A549 (cell line): ENCODE measurements at regions not wholly inside any gene's neighbourhood (a gene's known extent, or its start where the extent isn't known, plus 50 kb on each side); places are given as distances from the start of the nearest gene placed in this dataset.

Source experiments
- ATAC-seq, 2 experiments: fragments of 200-7000 bp in 1 of 2; fragments of >200 bp in 1 of 2; cut with Nextera tagmentation in 1 of 2; cut with Tn5 transposase in 1 of 2; 3 replicates each; pipeline versions ENCODE4 v1.8.0 to v1.9.1; 2018 to 2020; ENCODE audit warnings: mild to moderate bottlenecking in 1 of 2, moderate library complexity in 1 of 2
- CTCF ChIA-PET: fragments of 300-600 bp; sonication (Branson Sonifier 250); formaldehyde crosslinking; extraction: SDS; loops from one replicate; lab custom pipeline; 2021; ENCODE audit warnings: antibody characterized with exemption, inconsistent platforms; lab: Yijun Ruan, JAX
- POLR2A ChIA-PET: fragments of 350-600 bp; formaldehyde crosslinking; extraction: SDS; loops from one replicate; lab custom pipeline; 2021; ENCODE audit warnings: antibody characterized with exemption, inconsistent platforms; lab: Yijun Ruan, JAX
- DNase-seq, 2 experiments: peaks; one replicate each; pipeline versions ENCODE4 v3.0.0 to v3.0.0-alpha.2; 2011 to 2016; ENCODE audit warnings: low read depth in 1 of 2, low spot score in 1 of 2
- FAIRE-seq: peaks from 2 replicates; lab custom pipeline; 2011; peaks lifted over from hg19 to GRCh38; lab: Jason Lieb, UNC
- H3K27ac ChIP-seq, 2 experiments: fragments of >200 bp; sonication (Bioruptor Twin); formaldehyde crosslinking; 3 replicates each; pipeline ENCODE4 v1.5.1; 2016 to 2017
- H3K4me1 ChIP-seq: fragments of >200 bp; sonication (Bioruptor Twin); formaldehyde crosslinking; 3 replicates; pipeline ENCODE4 v1.6.1; 2016
- H3K4me2 ChIP-seq: fragments of >200 bp; sonication (Bioruptor Twin); formaldehyde crosslinking; 3 replicates; pipeline ENCODE4 v1.6.1; 2016
- H3K4me3 ChIP-seq: fragments of >200 bp; sonication (Bioruptor Twin); formaldehyde crosslinking; 3 replicates; pipeline ENCODE4 v1.5.1; 2016
- H3K9me3 ChIP-seq: fragments of >200 bp; sonication (Bioruptor Twin); formaldehyde crosslinking; 3 replicates; pipeline ENCODE4 v1.6.1; 2016
- BHLHE40 ChIP-seq: IDR thresholded peaks from 2 replicates; pipeline ENCODE4 v1.6.1; 2012; ENCODE audit warnings: low read depth, low read length, inconsistent platforms
- CHD4 ChIP-seq: fragments of 200-600 bp; sonication (generic); IDR thresholded peaks from 2 replicates; pipeline ENCODE4 v1.6.1; 2016; ENCODE audit warnings: antibody characterized with exemption, mild to moderate bottlenecking, borderline replicate concordance
- EHF ChIP-seq: fragments of 250-450 bp; sonication (Bioruptor Pico); IDR thresholded peaks from 2 replicates; pipeline ENCODE4 v1.5.0; 2020; ENCODE audit warnings: mild to moderate bottlenecking
- EHMT2 ChIP-seq: fragments of 200-600 bp; sonication (generic); IDR thresholded peaks from 2 replicates; pipeline ENCODE4 v1.6.1; 2016; ENCODE audit warnings: antibody characterized with exemption, low read depth, mild to moderate bottlenecking, moderate library complexity
- EP300 ChIP-seq, 2 experiments: fragments of >200 bp; sonication (Bioruptor Twin); formaldehyde crosslinking; IDR thresholded peaks; 2 replicates in 1 of 2; 3 replicates in 1 of 2; pipeline ENCODE4 v1.6.1; 2016 to 2017
- ESRRA ChIP-seq: fragments of 150-350 bp; IDR thresholded peaks from 2 replicates; pipeline ENCODE4 v1.6.1; 2014; ENCODE audit warnings: mild to moderate bottlenecking, low read length, borderline replicate concordance
- FOSB ChIP-seq: fragments of 250-450 bp; sonication (Bioruptor Pico); IDR thresholded peaks from 2 replicates; pipeline ENCODE4 v1.5.0; 2020; ENCODE audit warnings: mild to moderate bottlenecking, moderate library complexity
- GATA3 ChIP-seq: IDR thresholded peaks from 2 replicates; pipeline ENCODE4 v1.6.1; 2012; ENCODE audit warnings: borderline replicate concordance
- HEYL ChIP-seq: fragments of 250-450 bp; sonication (Bioruptor Pico); IDR thresholded peaks from 2 replicates; pipeline ENCODE4 v1.8.0; 2021; ENCODE audit warnings: mild to moderate bottlenecking, moderate library complexity
- HOXA7 ChIP-seq: fragments of 250-450 bp; sonication (Bioruptor Pico); IDR thresholded peaks from 2 replicates; pipeline ENCODE4 v1.5.0; 2020; ENCODE audit warnings: mild to moderate bottlenecking, moderate library complexity
- HOXB13 ChIP-seq: fragments of 250-450 bp; sonication (Bioruptor Pico); IDR thresholded peaks from 2 replicates; pipeline ENCODE4 v1.5.0; 2020; ENCODE audit warnings: low read depth, mild to moderate bottlenecking, moderate library complexity
- JUNB ChIP-seq: fragments of >200 bp; sonication (Bioruptor Twin); formaldehyde crosslinking; IDR thresholded peaks from 2 replicates; pipeline ENCODE4 v1.6.1; 2016
- KDM1A ChIP-seq: fragments of 200-600 bp; sonication (generic); IDR thresholded peaks from 2 replicates; pipeline ENCODE4 v1.6.1; 2016; ENCODE audit warnings: low read depth, mild to moderate bottlenecking
- KDM5A ChIP-seq: fragments of 200-600 bp; sonication (generic); IDR thresholded peaks from 2 replicates; pipeline ENCODE4 v1.6.1; 2016; ENCODE audit warnings: antibody characterized with exemption, mild to moderate bottlenecking
- MYC ChIP-seq: IDR thresholded peaks from 2 replicates; pipeline ENCODE4 v1.6.1; 2012; ENCODE audit warnings: mild to moderate bottlenecking, inconsistent platforms, low read length, improper control_type of control experiment, borderline replicate concordance
- NFE2L2 ChIP-seq: fragments of 150-350 bp; conservative IDR thresholded peaks from 2 replicates; pipeline ENCODE4 v1.6.1; 2014; ENCODE audit warnings: low read length
- NR3C1 ChIP-seq: fragments of >200 bp; sonication (Bioruptor Twin); formaldehyde crosslinking; IDR thresholded peaks from 3 replicates; pipeline ENCODE4 v1.6.1; 2017
- PHF8 ChIP-seq: fragments of 200-600 bp; sonication (generic); IDR thresholded peaks from 2 replicates; pipeline ENCODE4 v1.6.1; 2016; ENCODE audit warnings: low read depth, mild to moderate bottlenecking, antibody characterized with exemption, moderate library complexity, borderline replicate concordance
- POLR2A ChIP-seq: IDR thresholded peaks from 2 replicates; pipeline ENCODE4 v1.6.1; 2012; ENCODE audit warnings: mild to moderate bottlenecking, low read length
- RAD21 ChIP-seq, 2 experiments: fragments of >200 bp in 1 of 2; sonication (Bioruptor Twin) in 1 of 2; formaldehyde crosslinking in 1 of 2; IDR thresholded peaks in 1 of 2; conservative IDR thresholded peaks in 1 of 2; 2 replicates in 1 of 2; 3 replicates in 1 of 2; pipeline ENCODE4 v1.6.1; 2012 to 2018; ENCODE audit warnings: inconsistent platforms in 1 of 2
- RCOR1 ChIP-seq: fragments of 150-350 bp; IDR thresholded peaks from 2 replicates; pipeline ENCODE4 v1.6.1; 2014; ENCODE audit warnings: antibody characterized with exemption, low read length, low read depth
- RFX5 ChIP-seq: fragments of 450-650 bp; IDR thresholded peaks from 2 replicates; pipeline ENCODE4 v1.7.1; 2014; ENCODE audit warnings: antibody characterized with exemption, mild to moderate bottlenecking, moderate library complexity
- SMC3 ChIP-seq: fragments of >200 bp; sonication (Bioruptor Twin); formaldehyde crosslinking; IDR thresholded peaks from 3 replicates; pipeline ENCODE4 v1.6.1; 2018; ENCODE audit warnings: inconsistent platforms
- SREBF2 ChIP-seq: fragments of 450-650 bp; IDR thresholded peaks from 2 replicates; pipeline ENCODE4 v1.6.1; 2014; ENCODE audit warnings: mild to moderate bottlenecking, moderate library complexity
- TP53 ChIP-seq: fragments of 250-450 bp; sonication (Bioruptor Pico); IDR thresholded peaks from 2 replicates; pipeline ENCODE4 v1.5.0; 2021; ENCODE audit warnings: mild to moderate bottlenecking, moderate library complexity
- ZC3H11A ChIP-seq: fragments of 450-650 bp; IDR thresholded peaks from 2 replicates; pipeline ENCODE4 v1.6.1; 2014; ENCODE audit warnings: antibody characterized with exemption, mild to moderate bottlenecking
- ZFP36 ChIP-seq: fragments of 450-650 bp; IDR thresholded peaks from 2 replicates; pipeline ENCODE4 v1.6.1; 2014; ENCODE audit warnings: borderline replicate concordance; ENCODE audit not compliant: partially characterized antibody
- ZNF302 ChIP-seq: fragments of 250-450 bp; sonication (Bioruptor Pico); IDR thresholded peaks from 2 replicates; pipeline ENCODE4 v1.9.0; 2021; ENCODE audit warnings: inconsistent platforms, mild to moderate bottlenecking, moderate library complexity
- WGBS: methylation state at CpG from one replicate; pipeline ENCODE4 v1.1.6; 2017; ENCODE audit errors: missing lambda C conversion rate; 5-methylcytosine and 5-hydroxymethylcytosine counted together
- TF ChIP-seq, protein P1 (sequence below): fragments of 450-650 bp; IDR thresholded peaks from 2 replicates; pipeline ENCODE4 v1.6.1; 2014; ENCODE audit warnings: antibody characterized with exemption
- TF ChIP-seq, protein P2 (sequence below): fragments of >200 bp; sonication (Bioruptor Twin); formaldehyde crosslinking; IDR thresholded peaks from 2 replicates; pipeline ENCODE4 v1.6.1; 2016

DNA sequence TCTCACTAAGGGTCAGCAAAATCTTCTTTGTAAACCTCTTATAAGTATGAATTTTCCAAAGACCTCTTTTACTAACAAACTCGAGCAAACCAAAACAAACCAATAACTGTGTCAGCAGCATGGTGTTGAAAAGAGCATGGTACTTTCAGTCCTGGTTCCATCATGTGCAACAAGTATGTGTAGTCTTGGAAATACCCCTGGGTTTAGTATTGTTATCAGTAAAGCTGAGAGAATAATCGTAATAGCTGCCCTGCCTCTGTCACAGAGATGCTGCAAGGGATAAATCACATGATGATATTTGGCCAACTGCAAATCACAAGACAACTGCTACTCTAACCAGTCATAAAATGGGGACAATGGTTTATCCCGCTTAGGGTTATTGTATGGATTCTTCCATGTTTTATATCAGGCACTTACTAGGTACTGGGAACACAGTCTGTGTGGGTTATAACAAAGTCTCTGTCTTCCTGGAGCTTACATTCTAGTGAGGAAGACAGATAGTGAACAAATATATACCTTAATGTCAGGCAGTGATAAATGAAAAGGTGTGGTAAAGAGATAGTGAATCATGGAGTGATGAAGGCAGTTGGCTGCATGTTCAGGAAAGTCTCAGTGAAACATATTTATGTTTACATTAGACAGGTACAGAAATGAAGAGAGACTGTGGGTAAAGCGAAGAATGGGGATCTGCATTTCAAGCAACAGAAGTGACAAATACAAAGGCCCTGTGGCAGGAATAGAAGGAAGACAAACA, 60.5 kb upstream of the C10orf90 start:
- FAIRE-seq, result no peak
- Histone ChIP-seq H3K4me1 (no peaks in the 10 kb centered on the region), H3K4me2 (no peak overlapping the region), H3K4me3 (no peak overlapping the region), H3K27ac (no peak overlapping the region), H3K9me3 (no peaks in the 10 kb centered on the region; the same call in 2 of the 3 replicates)
- TF ChIP-seq ZFP36 (no peak), HOXB13 (CRISPR knock-in tag) (no peak), MYC (no peak), RFX5 (no peak), TP53 (CRISPR knock-in tag) (no peak), EHMT2 (no peak), ESRRA (no peak)
- no peak for ATAC-seq
- ChIA-PET POLR2A (no interaction called here), CTCF (interaction anchor here (7.2 kb wide), 1 partner anchor 18 kb away, joined by 33 read pairs; no protein-coding TSS in a partner anchor)
- 41% methylated on average over 4 of the region's 4 CpGs for WGBS
- no peak for DNase-seq

- TF ChIP-seq KDM1A (no peak), CHD4 (no peak), RCOR1 (no peak), HOXA7 (no peak), SREBF2 (no peak), ZC3H11A (no peak), KDM5A (no peak), BHLHE40 (no peak), GATA3 (no peak), SMC3 (no peak), HEYL (CRISPR knock-in tag) (no peak), ZNF302 (CRISPR knock-in tag) (no peak), FOSB (no peak)
- TF ChIP-seq, all 56 proteins: peak for 0
- DNase-seq, result no peak
- Histone ChIP-seq H3K27ac (no peak overlapping the region), H3K9me3 (no peaks in the 10 kb centered on the region; the same call in 2 of the 3 replicates), H3K4me3 (no peak overlapping the region), H3K4me2 (no peak overlapping the region), H3K4me1 (no peaks in the 10 kb centered on the region)
- FAIRE-seq, result no peak
- ChIA-PET POLR2A (no interaction called here), CTCF (interaction anchor here (7.2 kb wide), 1 partner anchor 17 kb away, joined by 33 read pairs; no protein-coding TSS in a partner anchor)
- ATAC-seq, result no peak
Measured at GRCh38 chr10:126731610-126731990, 61.1 kb upstream of the C10orf90 start.

DNA sequence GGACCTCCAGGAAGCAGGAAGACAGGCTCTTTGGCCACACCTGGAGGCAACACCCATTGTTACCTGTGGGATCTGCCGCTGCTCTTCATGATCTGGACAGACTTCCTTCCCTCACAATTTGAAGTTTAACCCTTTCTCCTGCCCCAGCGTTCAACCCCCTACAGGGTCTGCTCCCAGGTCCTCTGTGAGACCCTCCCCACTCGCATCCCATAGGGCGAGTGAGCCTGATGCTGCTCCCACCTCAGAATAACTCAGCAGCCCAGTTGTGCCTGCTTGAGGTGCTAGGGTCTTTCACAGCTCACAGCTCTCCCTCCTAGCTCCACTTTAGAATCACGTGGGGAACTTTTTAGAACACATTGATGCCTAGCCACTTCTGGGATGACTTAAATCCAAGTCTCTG, 61.8 kb upstream of the C10orf90 start:
- 4% methylated on average over 5 of the region's 5 CpGs for WGBS
- no peaks in the 10 kb centered on the region for H3K4me1 ChIP-seq
- POLR2A ChIA-PET, result no interaction called here
- no peak for DNase-seq
- H3K9me3 ChIP-seq, result no peaks in the 10 kb centered on the region; the same call in 2 of the 3 replicates
- no peak for ATAC-seq
- TF ChIP-seq KDM5A, result no peak
- CTCF ChIA-PET, result interaction anchor here (1.7 to 7.2 kb wide), 2 partner anchors 17 to 29 kb away, joined by 4 to 33 read pairs; no protein-coding TSS in a partner anchor
- FAIRE-seq, result no peak
- H3K4me3 ChIP-seq, result no peak overlapping the region
- no peak overlapping the region for H3K4me2 ChIP-seq
- no peak overlapping the region for H3K27ac ChIP-seq

DNA sequence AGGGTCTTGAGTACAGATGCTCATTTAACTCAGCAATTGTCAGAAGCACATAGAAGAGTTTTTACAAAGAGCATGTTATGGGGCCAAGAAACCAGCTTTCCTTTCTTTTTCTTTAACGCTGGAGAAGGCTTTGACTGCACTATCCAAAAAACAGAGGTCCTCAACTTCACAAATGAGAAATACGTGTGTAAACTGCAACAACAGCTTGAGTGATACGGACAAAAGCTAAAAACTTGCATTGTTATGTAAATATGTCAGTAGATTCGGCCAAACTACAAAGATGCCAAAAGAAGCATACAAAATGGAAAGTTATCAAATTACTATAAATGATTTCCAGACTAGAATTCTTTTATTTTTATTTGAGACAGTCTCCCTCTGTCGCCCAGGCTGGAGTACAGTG, 62.4 kb upstream of the C10orf90 start:
- Histone ChIP-seq H3K9me3 (no peaks in the 10 kb centered on the region), H3K4me1 (no peaks in the 10 kb centered on the region), H3K4me2 (no peak overlapping the region), H3K27ac (no peak overlapping the region), H3K4me3 (no peak overlapping the region)
- POLR2A ChIA-PET, result no interaction called here
- TF ChIP-seq, protein P1, sequence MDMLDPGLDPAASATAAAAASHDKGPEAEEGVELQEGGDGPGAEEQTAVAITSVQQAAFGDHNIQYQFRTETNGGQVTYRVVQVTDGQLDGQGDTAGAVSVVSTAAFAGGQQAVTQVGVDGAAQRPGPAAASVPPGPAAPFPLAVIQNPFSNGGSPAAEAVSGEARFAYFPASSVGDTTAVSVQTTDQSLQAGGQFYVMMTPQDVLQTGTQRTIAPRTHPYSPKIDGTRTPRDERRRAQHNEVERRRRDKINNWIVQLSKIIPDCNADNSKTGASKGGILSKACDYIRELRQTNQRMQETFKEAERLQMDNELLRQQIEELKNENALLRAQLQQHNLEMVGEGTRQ, result no peak
- TF ChIP-seq HOXA7 (no peak), SREBF2 (no peak), RAD21 (conservative IDR thresholded peaks at IDR 0.05 in 1 of 2, IDR thresholded peaks at IDR 0.05 in 1 of 2) (no peak), JUNB (no peak), MYC (no peak), EP300 (IDR thresholded peaks at IDR 0.05) (no peak), EHF (CRISPR knock-in tag) (no peak), KDM1A (no peak), NR3C1 (no peak), NFE2L2 (no peak), POLR2A (no peak), PHF8 (no peak)
- TF ChIP-seq, protein P2, sequence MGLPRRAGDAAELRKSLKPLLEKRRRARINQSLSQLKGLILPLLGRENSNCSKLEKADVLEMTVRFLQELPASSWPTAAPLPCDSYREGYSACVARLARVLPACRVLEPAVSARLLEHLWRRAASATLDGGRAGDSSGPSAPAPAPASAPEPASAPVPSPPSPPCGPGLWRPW, result no peak
- DNase-seq (no peak), ATAC-seq (no peak), FAIRE-seq (no peak)
- CTCF ChIA-PET, result interaction anchor here (1.7 to 7.2 kb wide), 2 partner anchors 16 to 29 kb away, joined by 4 to 33 read pairs; no protein-coding TSS in a partner anchor
- WGBS, result 14% methylated on average over 5 of the region's 5 CpGs
